ENCODE measurements at regions not wholly inside any gene's neighbourhood (a gene's known extent, or its start where the extent isn't known, plus 50 kb on each side); places are given as distances from the start of the nearest gene placed in this dataset.
A peak's percentile ranks its signal among the peaks of the same experiment; 100 is the strongest.

GRCh38 chr5:173745123-173745522, 128.7 kb upstream of the BOD1 start:
- Histone ChIP-seq H3K4me1 (peaks cover 0 to 15% of the 10 kb centered on the region in 2 donors), H3K27ac (no peak overlapping the region), H3K36me3 (no peaks in the 10 kb centered on the region), H3K4me3 (no peak overlapping the region), H3K27me3 (no peaks in the 10 kb centered on the region), H3K9me3 (no peaks in the 10 kb centered on the region)
- intact Hi-C loops (cut with DNase I), result no loop called here
- no peak for DNase-seq
- peak; percentile 53 for ATAC-seq
- TF ChIP-seq CTCF (IDR thresholded peaks at IDR 0.05), result no peak

- Histone ChIP-seq H3K27me3 (no peaks in the 10 kb centered on the region), H3K4me1 (peaks cover 0 to 15% of the 10 kb centered on the region in 2 donors), H3K27ac (no peak overlapping the region), H3K9me3 (no peaks in the 10 kb centered on the region), H3K36me3 (no peaks in the 10 kb centered on the region), H3K4me3 (no peak overlapping the region)
- DNase-seq (no peak), ATAC-seq (peak; percentile 16)
- TF ChIP-seq CTCF (IDR thresholded peaks at IDR 0.05), result no peak
- intact Hi-C loops (cut with DNase I), result no loop called here
These were observed 129.1 kb upstream of the BOD1 start for GRCh38 chr5:173745557-173745956.

GRCh38 chr5:173746047-173746646, 129.7 kb upstream of the BOD1 start:
- Histone ChIP-seq H3K27me3 (no peaks in the 10 kb centered on the region), H3K36me3 (no peaks in the 10 kb centered on the region), H3K9me3 (no peaks in the 10 kb centered on the region), H3K27ac (no peak overlapping the region), H3K4me1 (peaks cover 0 to 15% of the 10 kb centered on the region in 2 donors), H3K4me3 (no peak overlapping the region)
- DNase-seq (no peak), ATAC-seq (no peak)
- no peak for TF ChIP-seq CTCF (IDR thresholded peaks at IDR 0.05)
- intact Hi-C loops (cut with DNase I), result no loop called here

- Histone ChIP-seq H3K36me3 (no peaks in the 10 kb centered on the region), H3K4me3 (no peak overlapping the region), H3K27me3 (no peaks in the 10 kb centered on the region), H3K4me1 (peaks cover 0 to 6% of the 10 kb centered on the region in 2 donors), H3K9me3 (no peaks in the 10 kb centered on the region), H3K27ac (no peak overlapping the region)
- TF ChIP-seq CTCF (IDR thresholded peaks at IDR 0.05), result no peak
- ATAC-seq, result no peak
- intact Hi-C loops (cut with DNase I), result no loop called here
- no peak for DNase-seq
These were observed 131.4 kb upstream of the BOD1 start for GRCh38 chr5:173747876-173748275.

GRCh38 chr5:173750538-173751265, 134.3 kb upstream of the BOD1 start:
- no peaks in the 10 kb centered on the region for H3K4me1 ChIP-seq
- no peak for ATAC-seq
- no peak for TF ChIP-seq CTCF (IDR thresholded peaks at IDR 0.05)

More at GRCh38 chr5:173750538-173751265, 134.3 kb upstream of the BOD1 start:
- no peak overlapping the region for H3K27ac ChIP-seq
- H3K4me3 ChIP-seq, result no peak overlapping the region
- no peaks in the 10 kb centered on the region for H3K27me3 ChIP-seq
- DNase-seq, result no peak
- H3K9me3 ChIP-seq, result no peaks in the 10 kb centered on the region
- no peaks in the 10 kb centered on the region for H3K36me3 ChIP-seq
- intact Hi-C loops (cut with DNase I), result no loop called here

All from left lung (tissue), 4 donors.